Transverse colon (tissue), 3 donors: ENCODE measurements at regions not wholly inside any gene's neighbourhood (a gene's known extent, or its start where the extent isn't known, plus 50 kb on each side); places are given as distances from the start of the nearest gene placed in this dataset.

ENCODE experiments used
- CTCF ChIP-seq, 5 experiments: fragments of 200-600 bp in 3 of 5; fragments of 450-650 bp in 2 of 5; sonication (generic) in 3 of 5; IDR thresholded peaks; 1 replicate in 2 of 5; 2 replicates in 3 of 5; pipeline ENCODE4 v1.5.1; 2016 to 2017; ENCODE audit warnings: antibody characterized with exemption in 5 of 5, inconsistent platforms in 3 of 5, mild to moderate bottlenecking in 2 of 5, moderate library complexity in 1 of 5
- POLR2A ChIP-seq: fragments of 450-650 bp; IDR thresholded peaks from one replicate; pipeline ENCODE4 v1.6.1; 2016; ENCODE audit warnings: antibody characterized with exemption, mild to moderate bottlenecking, moderate library complexity

DNA sequence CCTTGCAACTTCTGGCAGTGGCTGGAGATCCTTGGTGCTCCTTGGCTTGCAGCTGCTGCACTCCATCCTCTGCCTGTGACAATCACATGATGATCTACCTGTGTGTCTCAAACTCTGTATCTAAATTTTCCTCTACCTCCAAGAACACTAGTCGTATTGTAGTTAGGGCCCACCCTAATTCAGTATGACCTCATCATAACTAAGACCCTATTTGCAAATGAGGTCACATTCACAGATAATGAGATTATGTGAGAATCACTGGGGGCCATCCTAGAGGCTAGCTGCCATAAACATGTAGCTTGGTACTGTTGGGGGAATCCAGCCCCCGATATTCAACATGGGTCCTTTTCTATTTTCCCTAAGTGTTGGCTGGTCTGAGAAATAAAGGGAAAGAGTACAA lies 183.0 kb upstream of the SMLR1 start:
- TF ChIP-seq POLR2A: no peak
- no peak for TF ChIP-seq CTCF (IDR thresholded peaks at IDR 0.05)
